ENCODE measurements at regions not wholly inside any gene's neighbourhood (a gene's known extent, or its start where the extent isn't known, plus 50 kb on each side); places are given as distances from the start of the nearest gene placed in this dataset.

GRCh38 chr6:74578339-74578738, 627.5 kb downstream of the COL12A1 start:
- Histone ChIP-seq H2AFZ (ENCODE audit: low read length) (peak overlapping the region; percentile 42), H3K79me2 (ENCODE audit: insufficient read depth, low read length) (no peaks in the 10 kb centered on the region), H4K20me1 (ENCODE audit: insufficient read depth, low read length) (no peaks in the 10 kb centered on the region), H3K4me3 (ENCODE audit: insufficient read depth, low read length) (no peak overlapping the region), H3K36me3 (ENCODE audit: insufficient read depth, low read length) (no peaks in the 10 kb centered on the region), H3K27me3 (ENCODE audit: insufficient read depth, low read length) (no peaks in the 10 kb centered on the region), H3K4me1 (ENCODE audit: insufficient read depth, low read length) (peaks cover 20% of the 10 kb centered on the region), H3K27ac (ENCODE audit: low read depth, low read length) (peak overlapping the region; percentile 79), H3K9me3 (ENCODE audit: low read depth, low read length) (no peaks in the 10 kb centered on the region), H3K4me2 (ENCODE audit: insufficient read depth, low read length) (peak overlapping the region; percentile 10)
- peak; percentile 32 for DNase-seq (ENCODE audit: insufficient read length, low spot score, missing footprints)
- no peak for TF ChIP-seq CTCF (IDR thresholded peaks at IDR 0.05; ENCODE audit: extremely low read depth, low read depth, low read length)

GRCh38 chr6:74577619-74578018, 628.2 kb downstream of the COL12A1 start:
- H3K36me3 ChIP-seq (ENCODE audit: insufficient read depth, low read length): no peaks in the 10 kb centered on the region
- H3K4me1 ChIP-seq (ENCODE audit: insufficient read depth, low read length): peaks cover 20% of the 10 kb centered on the region
- no peaks in the 10 kb centered on the region for H3K27me3 ChIP-seq (ENCODE audit: insufficient read depth, low read length)
- H3K79me2 ChIP-seq (ENCODE audit: insufficient read depth, low read length): no peaks in the 10 kb centered on the region
- no peak overlapping the region for H3K4me2 ChIP-seq (ENCODE audit: insufficient read depth, low read length)
- H3K9me3 ChIP-seq (ENCODE audit: low read depth, low read length): no peaks in the 10 kb centered on the region
- H2AFZ ChIP-seq (ENCODE audit: low read length): peak overlapping the region; percentile 69
- no peak for DNase-seq (ENCODE audit: insufficient read length, low spot score, missing footprints)
- H4K20me1 ChIP-seq (ENCODE audit: insufficient read depth, low read length): no peaks in the 10 kb centered on the region
- no peak for TF ChIP-seq CTCF (IDR thresholded peaks at IDR 0.05; ENCODE audit: extremely low read depth, low read depth, low read length)
- no peak overlapping the region for H3K4me3 ChIP-seq (ENCODE audit: insufficient read depth, low read length)
- peak overlapping the region; percentile 79 for H3K27ac ChIP-seq (ENCODE audit: low read depth, low read length)

GRCh38 chr6:74574794-74575193, 631.1 kb downstream of the COL12A1 start:
- no peaks in the 10 kb centered on the region for H3K79me2 ChIP-seq (ENCODE audit: insufficient read depth, low read length)
- H2AFZ ChIP-seq (ENCODE audit: low read length): no peak overlapping the region
- DNase-seq (ENCODE audit: insufficient read length, low spot score, missing footprints): no peak
- H4K20me1 ChIP-seq (ENCODE audit: insufficient read depth, low read length): no peaks in the 10 kb centered on the region
- no peaks in the 10 kb centered on the region for H3K36me3 ChIP-seq (ENCODE audit: insufficient read depth, low read length)
- H3K4me2 ChIP-seq (ENCODE audit: insufficient read depth, low read length): no peak overlapping the region
- no peaks in the 10 kb centered on the region for H3K9me3 ChIP-seq (ENCODE audit: low read depth, low read length)
- H3K4me3 ChIP-seq (ENCODE audit: insufficient read depth, low read length): no peak overlapping the region
- peaks cover 20% of the 10 kb centered on the region for H3K4me1 ChIP-seq (ENCODE audit: insufficient read depth, low read length)
- H3K27ac ChIP-seq (ENCODE audit: low read depth, low read length): no peak overlapping the region
- peak; percentile 43 for TF ChIP-seq CTCF (IDR thresholded peaks at IDR 0.05; ENCODE audit: extremely low read depth, low read depth, low read length)
- H3K27me3 ChIP-seq (ENCODE audit: insufficient read depth, low read length): no peaks in the 10 kb centered on the region

- DNase-seq (ENCODE audit: insufficient read length, low spot score, missing footprints): peak; percentile 17
- no peak overlapping the region for H3K4me2 ChIP-seq (ENCODE audit: insufficient read depth, low read length)
- no peak overlapping the region for H3K4me3 ChIP-seq (ENCODE audit: insufficient read depth, low read length)
- H2AFZ ChIP-seq (ENCODE audit: low read length): peak overlapping the region; percentile 2
- H3K9me3 ChIP-seq (ENCODE audit: low read depth, low read length): no peaks in the 10 kb centered on the region
- no peak for TF ChIP-seq CTCF (IDR thresholded peaks at IDR 0.05; ENCODE audit: extremely low read depth, low read depth, low read length)
- H3K27me3 ChIP-seq (ENCODE audit: insufficient read depth, low read length): no peaks in the 10 kb centered on the region
- no peaks in the 10 kb centered on the region for H3K36me3 ChIP-seq (ENCODE audit: insufficient read depth, low read length)
- H3K4me1 ChIP-seq (ENCODE audit: insufficient read depth, low read length): peaks cover 13% of the 10 kb centered on the region
- H4K20me1 ChIP-seq (ENCODE audit: insufficient read depth, low read length): no peaks in the 10 kb centered on the region
- no peaks in the 10 kb centered on the region for H3K79me2 ChIP-seq (ENCODE audit: insufficient read depth, low read length)
- no peak overlapping the region for H3K27ac ChIP-seq (ENCODE audit: low read depth, low read length)
Measured at GRCh38 chr6:74573613-74574012, 632.2 kb downstream of the COL12A1 start.

Data from osteoblast (primary cell).